Naive thymus-derived CD8-positive, alpha-beta T cell (primary cell): ENCODE measurements at regions not wholly inside any gene's neighbourhood (a gene's known extent, or its start where the extent isn't known, plus 50 kb on each side); places are given as distances from the start of the nearest gene placed in this dataset.

ENCODE experiments used
- ATAC-seq, 2 donors: fragments of 150-1000 bp; cut with Tn5 transposase in 1 of 2; sonication (Bioruptor Pico), chemical (Tn5 transposase) in 1 of 2; 1 replicate in 1 of 2; 2 replicates in 1 of 2; pipeline ENCODE4 v1.10.0; 2021; ENCODE audit warnings: mild to moderate bottlenecking in 2 of 2, moderate library complexity in 2 of 2
- POLR2A ChIA-PET: fragments of 350-600 bp; sonication (Branson Sonifier 250); formaldehyde crosslinking; loops from one replicate; lab custom pipeline; 2021; ENCODE audit warnings: antibody characterized with exemption; lab: Charles Lee
- DNase-seq, 10 donors: peaks; one replicate each; pipeline versions ENCODE4 v3.0.0 to v3.0.0-alpha.2; 2020 to 2022
- H3K27ac Mint-ChIP-seq, 10 donors: one replicate each; pipeline ENCODE4 v1.8.0; 2020 to 2022; ENCODE audit warnings: mild to moderate bottlenecking in 10 of 10, mixed read lengths in 10 of 10, moderate library complexity in 4 of 10, inconsistent platforms in 1 of 10
- H3K27me3 Mint-ChIP-seq, 5 donors: one replicate each; pipeline ENCODE4 v1.8.0; 2021 to 2022; ENCODE audit warnings: mixed read lengths in 5 of 5
- H3K36me3 Mint-ChIP-seq, 3 donors: one replicate each; pipeline ENCODE4 v1.8.0; 2020 to 2022; ENCODE audit warnings: mixed read lengths in 3 of 3, mild to moderate bottlenecking in 2 of 3, inconsistent platforms in 1 of 3
- H3K4me1 Mint-ChIP-seq, 4 donors: one replicate each; pipeline ENCODE4 v1.8.0; 2021 to 2022; ENCODE audit warnings: mixed read lengths in 4 of 4
- H3K4me3 Mint-ChIP-seq, 10 donors: one replicate each; pipeline ENCODE4 v1.8.0; 2020 to 2022; ENCODE audit warnings: mild to moderate bottlenecking in 10 of 10, mixed read lengths in 10 of 10, moderate library complexity in 6 of 10, inconsistent platforms in 1 of 10
- H3K9me3 Mint-ChIP-seq, 9 donors: one replicate each; pipeline ENCODE4 v1.8.0; 2020 to 2022; ENCODE audit warnings: mixed read lengths in 9 of 9, mild to moderate bottlenecking in 3 of 9, inconsistent platforms in 1 of 9, moderate library complexity in 1 of 9

DNA sequence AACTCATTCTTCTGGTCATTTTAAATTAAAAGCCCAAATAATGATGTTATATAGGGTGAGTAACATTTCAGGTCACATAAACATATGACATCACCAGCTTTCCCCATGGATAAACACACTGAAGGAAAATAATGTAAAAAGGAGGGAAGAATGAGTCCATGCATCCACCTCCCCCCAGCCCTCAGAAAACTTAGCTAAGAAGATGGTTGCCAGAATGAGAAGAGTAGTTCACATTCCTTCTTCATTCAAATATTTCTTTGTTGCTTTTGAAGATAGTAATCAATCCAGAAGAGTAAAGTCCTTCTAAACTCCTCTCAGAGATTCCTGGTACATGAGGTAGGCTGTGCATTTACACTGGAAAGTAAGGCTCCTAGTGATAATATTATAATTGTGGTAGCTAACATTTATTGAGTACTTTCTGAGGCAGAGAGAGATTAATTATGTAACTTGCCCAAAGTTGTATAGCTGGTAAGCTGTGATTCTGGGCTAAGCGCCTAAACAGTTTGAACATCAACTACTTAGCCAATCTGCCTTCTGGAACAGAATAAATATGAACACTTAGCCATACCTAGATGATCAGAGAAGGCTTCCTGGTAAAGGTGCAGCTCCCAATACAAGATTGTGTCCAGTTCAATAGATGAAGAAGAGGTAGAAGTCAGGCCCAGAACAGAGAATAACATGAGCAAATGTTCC, 256.7 kb upstream of the FN1 start:
- Mint-ChIP-seq H3K36me3 (no peaks in the 10 kb centered on the region), H3K4me1 (peaks cover 0 to 5% (median under 1%) of the 10 kb centered on the region in 4 donors), H3K4me3 (no peak overlapping the region), H3K27me3 (peaks cover 0 to 5% (median 0%) of the 10 kb centered on the region in 5 donors), H3K27ac (no peak overlapping the region), H3K9me3 (peaks cover 0 to 2% (median 0%) of the 10 kb centered on the region in 9 donors)
- ATAC-seq (no peak), DNase-seq (no peak)
- POLR2A ChIA-PET = no interaction called here

DNA sequence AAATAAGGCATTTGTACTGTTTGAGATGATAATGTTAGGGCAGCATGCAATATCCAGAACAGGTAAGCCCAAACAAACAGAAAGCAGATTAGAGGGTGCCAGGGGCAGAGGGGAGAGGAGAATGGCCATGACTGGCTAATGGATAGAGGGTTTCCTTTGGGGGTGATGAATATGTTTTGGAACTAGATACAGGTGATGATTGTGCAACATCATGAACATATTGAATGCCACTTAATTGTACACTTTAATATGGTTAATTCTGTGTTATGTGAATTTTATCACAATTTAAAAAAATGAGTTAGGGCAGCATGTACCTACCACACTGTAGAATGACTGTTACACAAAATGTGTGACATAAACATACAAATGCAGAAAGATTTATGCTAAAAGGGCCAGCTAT, 255.5 kb upstream of the FN1 start:
- ATAC-seq (no peak), DNase-seq (no peak)
- Mint-ChIP-seq H3K36me3 (peaks cover 0 to 2% (median 0%) of the 10 kb centered on the region in 3 donors), H3K4me1 (peaks cover 0 to 5% (median under 1%) of the 10 kb centered on the region in 4 donors), H3K4me3 (no peak overlapping the region), H3K27ac (no peak overlapping the region), H3K27me3 (peaks cover 0 to 5% (median 0%) of the 10 kb centered on the region in 5 donors), H3K9me3 (peaks cover 0 to 1% (median 0%) of the 10 kb centered on the region in 9 donors)
- POLR2A ChIA-PET = no interaction called here

DNA sequence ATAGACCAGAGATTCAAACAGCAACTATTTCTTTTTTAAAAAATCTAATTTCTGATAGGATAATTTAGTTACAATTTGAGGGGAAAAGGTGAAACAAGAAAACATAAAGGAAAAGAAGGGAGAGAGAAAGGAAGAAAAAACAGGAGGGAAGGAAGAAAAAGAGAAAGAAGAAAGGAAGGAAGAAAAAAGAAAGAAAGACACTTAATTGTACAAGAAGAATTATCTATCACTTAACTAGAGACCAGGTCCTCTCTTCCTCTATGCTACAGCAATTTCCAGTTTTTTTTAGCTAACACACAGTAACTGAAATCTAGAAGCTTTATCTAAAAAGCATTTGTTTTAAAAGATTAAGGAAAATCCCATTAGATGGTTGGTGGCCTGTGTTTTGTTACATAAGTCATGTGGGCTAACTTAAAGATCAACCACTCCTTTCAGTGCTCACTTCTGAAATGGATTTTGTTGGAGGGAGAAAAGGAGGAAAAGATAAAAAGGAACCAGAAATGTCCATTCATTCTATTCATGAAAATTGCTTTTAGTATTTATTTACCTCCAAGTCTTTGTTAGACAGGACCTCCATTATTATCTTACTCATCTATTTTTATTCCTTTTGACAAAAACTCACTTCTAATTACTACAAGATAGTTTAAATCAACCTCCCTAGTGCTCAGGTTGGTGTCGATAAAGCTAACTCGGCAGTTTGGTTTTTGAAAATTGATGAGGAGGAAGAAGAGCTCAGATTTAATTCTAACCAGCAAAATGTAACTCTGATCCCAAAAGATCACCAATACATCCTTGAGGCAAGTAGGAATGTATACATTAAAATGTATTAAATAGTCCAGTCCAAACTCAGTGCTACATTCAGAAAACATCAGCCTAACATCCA, 251.5 kb upstream of the FN1 start:
- no peaks in the 10 kb centered on the region for H3K27me3 Mint-ChIP-seq
- POLR2A ChIA-PET = no interaction called here
- H3K4me3 Mint-ChIP-seq = no peak overlapping the region
- no peak for DNase-seq
- H3K36me3 Mint-ChIP-seq = peaks cover 0 to 16% (median 9%) of the 10 kb centered on the region in 3 donors
- H3K27ac Mint-ChIP-seq = peak overlapping the region in 1 of 10 donors; percentile 27
- peaks cover 2 to 12% (median 4%) of the 10 kb centered on the region in 4 donors for H3K4me1 Mint-ChIP-seq
- no peak for ATAC-seq
- H3K9me3 Mint-ChIP-seq = peaks cover 0 to 11% (median 4%) of the 10 kb centered on the region in 9 donors

DNA sequence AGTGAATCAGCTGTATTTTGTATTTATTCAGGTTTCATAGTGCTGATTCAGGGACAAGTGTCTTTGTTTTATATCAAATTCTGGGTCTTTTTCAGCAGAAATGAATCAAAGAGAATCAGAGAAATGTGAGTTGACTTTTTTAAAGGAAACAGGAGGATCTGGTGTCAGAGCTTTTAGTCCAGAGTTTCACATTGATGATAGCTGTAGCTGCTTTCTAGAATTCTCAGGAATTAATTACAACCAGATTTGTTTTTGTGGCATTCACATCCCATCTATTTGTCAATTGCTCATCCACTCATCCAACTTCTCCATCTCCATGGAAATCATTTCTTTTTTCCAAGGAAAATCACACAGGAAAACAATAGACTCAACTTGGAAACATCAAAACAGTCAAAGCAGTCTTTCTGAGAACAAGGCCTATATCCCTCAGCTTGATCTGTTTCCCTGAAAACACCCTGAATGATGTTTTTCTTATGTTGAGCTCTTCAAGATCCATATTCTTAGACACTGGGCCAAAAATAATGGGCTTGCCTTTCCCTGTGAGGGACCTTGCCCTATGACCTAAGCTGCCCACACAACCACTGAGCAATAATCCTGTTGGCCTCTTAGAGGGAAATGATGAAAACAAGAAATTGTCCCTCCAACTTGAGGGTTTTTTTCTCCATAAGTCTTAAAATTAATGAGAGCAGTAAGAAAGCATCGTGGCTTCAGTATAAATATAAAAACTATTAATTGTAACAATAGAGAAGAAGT, 249.5 kb upstream of the FN1 start:
- H3K4me1 Mint-ChIP-seq = peaks cover 15 to 31% (median 21%) of the 10 kb centered on the region in 4 donors
- H3K9me3 Mint-ChIP-seq = peaks cover 0 to 11% (median 5%) of the 10 kb centered on the region in 9 donors
- no peak for DNase-seq
- no peak overlapping the region for H3K4me3 Mint-ChIP-seq
- no peak for ATAC-seq
- POLR2A ChIA-PET = no interaction called here
- no peak overlapping the region for H3K27ac Mint-ChIP-seq
- H3K36me3 Mint-ChIP-seq = peaks cover 0 to 16% (median 9%) of the 10 kb centered on the region in 3 donors
- no peaks in the 10 kb centered on the region for H3K27me3 Mint-ChIP-seq

DNA sequence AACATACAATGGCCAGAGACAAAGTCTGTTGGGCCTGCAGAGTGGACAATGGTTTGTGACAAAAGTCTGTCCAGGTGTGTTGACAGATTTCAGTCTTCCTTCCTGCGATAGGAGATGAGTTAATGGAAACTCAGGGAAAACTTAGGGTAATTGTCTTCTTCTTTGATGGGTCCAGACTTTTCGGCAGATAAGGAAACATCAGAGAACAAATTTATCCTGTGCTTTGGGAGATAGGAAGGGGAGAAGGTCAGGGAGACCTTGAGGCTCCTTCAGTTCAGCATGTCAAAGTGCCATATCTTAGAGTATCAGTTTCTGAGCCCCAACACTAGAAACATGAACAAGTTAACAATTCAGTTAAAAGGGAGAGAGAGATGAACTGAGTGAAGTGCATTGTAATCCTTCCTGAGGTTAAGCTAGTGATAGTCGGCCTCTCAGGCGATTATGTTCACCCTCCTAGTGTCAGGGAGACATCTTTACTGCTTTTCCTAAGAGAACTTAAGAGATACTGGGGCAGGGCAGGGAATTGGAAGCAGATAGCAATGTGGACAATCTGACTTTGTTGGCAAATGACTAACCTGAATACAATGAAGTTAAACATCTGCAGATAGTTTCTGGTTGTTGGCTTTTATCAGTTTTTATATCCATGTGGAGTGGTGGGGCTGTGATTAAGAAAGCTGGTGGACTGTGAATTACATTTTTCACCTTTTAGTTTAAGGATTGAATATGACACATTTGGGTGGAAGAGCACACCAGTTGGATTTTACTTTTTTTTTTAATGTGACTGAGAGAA, 248.8 kb upstream of the FN1 start:
- H3K4me3 Mint-ChIP-seq = no peak overlapping the region

DNA sequence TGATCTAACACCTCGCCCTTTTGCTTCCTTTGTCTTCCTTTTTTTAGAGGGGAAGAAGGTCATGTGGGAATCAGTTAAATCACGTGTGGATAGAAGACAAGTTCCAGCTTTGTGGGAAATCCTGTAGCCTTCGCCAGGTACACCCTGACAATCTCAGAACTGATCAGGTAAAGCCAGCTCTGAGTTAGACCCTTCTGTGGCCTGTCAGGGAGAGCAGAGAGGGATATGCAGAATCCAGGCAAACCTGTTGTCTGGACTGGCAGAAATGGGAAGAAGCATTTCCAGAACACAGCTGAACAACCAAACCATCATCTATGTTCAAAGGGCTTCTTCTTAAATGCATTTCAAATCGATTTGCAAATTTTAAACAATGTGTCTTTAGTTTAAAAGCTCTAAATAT, 247.4 kb upstream of the FN1 start:
- POLR2A ChIA-PET = no interaction called here
- DNase-seq (no peak), ATAC-seq (no peak)
- no peaks in the 10 kb centered on the region for H3K27me3 Mint-ChIP-seq
- H3K9me3 Mint-ChIP-seq = peaks cover 0 to 11% (median 5%) of the 10 kb centered on the region in 9 donors
- peaks cover 0 to 16% (median 9%) of the 10 kb centered on the region in 3 donors for H3K36me3 Mint-ChIP-seq
- no peak overlapping the region for H3K27ac Mint-ChIP-seq
- H3K4me3 Mint-ChIP-seq = no peak overlapping the region
- H3K4me1 Mint-ChIP-seq = peaks cover 16 to 34% (median 26%) of the 10 kb centered on the region in 4 donors

More for the DNA sequence above, 248.8 kb upstream of the FN1 start:
- H3K4me1 Mint-ChIP-seq = peaks cover 15 to 34% (median 22%) of the 10 kb centered on the region in 4 donors
- H3K36me3 Mint-ChIP-seq = peaks cover 0 to 16% (median 9%) of the 10 kb centered on the region in 3 donors
- H3K9me3 Mint-ChIP-seq = peaks cover 0 to 11% (median 5%) of the 10 kb centered on the region in 9 donors
- DNase-seq (no peak), ATAC-seq (no peak)
- H3K27me3 Mint-ChIP-seq = no peaks in the 10 kb centered on the region
- POLR2A ChIA-PET = no interaction called here
- H3K27ac Mint-ChIP-seq = peak overlapping the region in 1 of 10 donors; percentile 4

DNA sequence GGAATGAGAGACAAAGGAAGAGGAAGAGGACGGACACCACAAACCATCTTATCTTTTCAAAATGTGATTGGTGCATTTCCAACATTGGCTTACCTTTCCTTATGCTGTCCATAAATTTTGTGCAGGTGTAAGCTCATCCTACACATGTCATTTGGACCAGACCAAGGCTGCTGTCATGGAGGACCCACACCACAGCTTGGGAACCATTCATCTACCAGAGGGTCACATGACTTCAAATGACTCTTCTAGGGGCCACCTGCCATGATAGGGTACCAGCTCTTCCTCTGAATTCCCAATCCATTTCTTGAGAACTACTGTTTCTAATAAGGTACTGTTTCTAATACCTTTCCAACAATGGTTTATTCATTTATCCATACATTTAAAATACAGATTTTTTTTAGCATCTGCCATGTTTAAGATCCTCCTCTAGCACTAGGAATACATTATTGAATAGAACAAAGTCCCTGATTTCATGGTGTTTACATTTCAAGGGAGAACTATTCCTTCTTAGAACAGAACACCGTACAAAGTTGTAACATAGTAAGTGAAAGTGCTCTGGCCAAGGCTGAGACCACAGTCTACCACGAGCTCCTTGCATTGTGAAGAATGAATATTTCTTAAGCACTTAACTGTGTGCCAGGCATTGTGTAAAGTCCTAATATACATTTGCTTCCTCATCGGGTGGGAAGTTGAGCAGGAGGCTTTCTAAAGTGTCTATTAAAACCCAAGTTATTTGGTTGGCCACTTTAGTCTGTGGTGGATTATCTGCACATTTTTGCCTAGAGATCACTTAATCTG, 246.1 kb upstream of the FN1 start:
- DNase-seq (no peak), ATAC-seq (no peak)
- POLR2A ChIA-PET = interaction anchor here (0.7 kb wide), 1 partner anchor 1201 kb away, joined by 3 read pairs; no protein-coding TSS in a partner anchor
- no peaks in the 10 kb centered on the region for H3K27me3 Mint-ChIP-seq
- peaks cover 0 to 16% (median 8%) of the 10 kb centered on the region in 3 donors for H3K36me3 Mint-ChIP-seq
- peaks cover 16 to 39% (median 37%) of the 10 kb centered on the region in 4 donors for H3K4me1 Mint-ChIP-seq
- peak overlapping the region in 5 of 10 donors; percentile 57 to 86 (median 79) for H3K27ac Mint-ChIP-seq
- H3K4me3 Mint-ChIP-seq = peak overlapping the region in 9 of 10 donors; percentile 22 to 79 (median 70)
- peaks cover 0 to 11% (median 5%) of the 10 kb centered on the region in 9 donors for H3K9me3 Mint-ChIP-seq

DNA sequence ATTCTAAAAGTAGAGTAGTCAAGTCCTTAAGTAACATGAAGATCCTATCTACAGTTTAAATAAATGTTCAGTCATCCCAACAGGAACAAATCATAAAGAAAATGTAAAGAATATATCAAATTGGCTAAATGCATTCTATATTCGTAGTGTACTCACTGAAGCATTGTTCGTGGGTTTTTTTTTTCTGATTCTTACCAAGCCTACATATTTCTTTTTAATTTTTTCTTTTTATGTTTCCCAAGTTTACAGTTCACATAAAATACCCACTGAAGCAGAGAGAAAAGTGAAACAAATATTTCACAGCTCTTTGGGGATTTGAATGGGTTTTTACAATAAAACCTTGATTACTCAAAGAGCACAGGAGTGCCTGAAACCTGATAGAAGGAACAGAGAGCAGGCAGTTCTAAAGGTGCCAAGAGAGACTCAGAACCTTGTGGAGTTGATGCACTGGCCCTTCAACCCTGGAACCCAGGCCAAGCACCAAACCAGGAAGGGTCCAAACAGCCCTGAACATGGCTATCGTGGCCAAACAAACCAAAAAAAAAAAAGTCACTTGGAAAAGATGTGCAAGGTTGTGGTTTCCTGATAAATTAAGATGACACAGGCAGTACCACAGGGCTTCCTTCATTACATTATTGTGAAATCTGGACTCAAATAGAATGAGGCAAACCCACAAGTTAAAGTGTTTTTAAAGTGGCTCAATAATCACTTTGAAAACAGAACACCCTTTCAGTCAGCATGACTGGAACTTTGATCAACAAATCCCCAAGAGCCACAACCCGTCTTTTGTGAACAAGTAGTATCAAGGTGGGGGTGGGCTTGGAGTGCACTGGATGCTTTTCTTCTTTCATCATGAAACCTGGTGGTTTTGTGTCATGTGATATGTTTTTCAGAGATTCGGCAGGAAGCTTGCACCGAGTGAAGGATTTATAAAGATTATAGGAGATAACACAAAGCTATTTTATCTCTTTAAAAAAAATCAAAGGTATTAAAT, 245.0 kb upstream of the FN1 start:
- ATAC-seq (peak; percentile 92 to 93), DNase-seq (peak in 9 of 10 donors; percentile 7 to 86 (median 56))
- peak overlapping the region in 9 of 10 donors; percentile 71 to 86 (median 80) for H3K27ac Mint-ChIP-seq
- peaks cover 0 to 16% (median 7%) of the 10 kb centered on the region in 3 donors for H3K36me3 Mint-ChIP-seq
- no peaks in the 10 kb centered on the region for H3K27me3 Mint-ChIP-seq
- peak overlapping the region; percentile 22 to 79 (median 70) for H3K4me3 Mint-ChIP-seq
- H3K4me1 Mint-ChIP-seq = peaks cover 16 to 40% (median 38%) of the 10 kb centered on the region in 4 donors
- POLR2A ChIA-PET = no interaction called here
- peaks cover 0 to 11% (median 5%) of the 10 kb centered on the region in 9 donors for H3K9me3 Mint-ChIP-seq

DNA sequence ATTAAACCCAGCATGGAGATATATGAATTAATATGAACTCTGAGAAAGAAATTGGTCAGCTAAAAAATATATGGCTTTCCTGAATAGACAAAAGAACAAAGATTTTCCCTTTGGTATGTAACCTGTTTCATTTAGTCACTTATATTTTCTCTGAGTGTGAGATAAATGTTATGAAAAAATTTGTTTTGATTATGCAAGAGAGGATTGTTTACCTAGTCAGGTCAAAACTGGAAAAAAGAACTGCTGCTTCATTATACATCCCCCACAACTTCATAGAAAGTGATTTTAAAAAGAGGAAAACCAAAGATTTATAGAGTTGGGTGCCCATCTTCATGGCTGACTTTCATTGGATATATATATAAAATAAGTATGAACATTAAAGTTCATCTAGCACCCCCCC, 242.2 kb upstream of the FN1 start:
- DNase-seq = no peak
- no peak overlapping the region for H3K4me3 Mint-ChIP-seq
- POLR2A ChIA-PET = interaction anchor here (0.7 kb wide), 1 partner anchor 1398 kb away, joined by 3 read pairs; no protein-coding TSS in a partner anchor
- H3K27me3 Mint-ChIP-seq = no peaks in the 10 kb centered on the region
- peaks cover 14 to 40% (median 35%) of the 10 kb centered on the region in 4 donors for H3K4me1 Mint-ChIP-seq
- peaks cover 0 to 11% (median 3%) of the 10 kb centered on the region in 9 donors for H3K9me3 Mint-ChIP-seq
- no peak for ATAC-seq
- peaks cover 0 to 5% (median 0%) of the 10 kb centered on the region in 3 donors for H3K36me3 Mint-ChIP-seq
- H3K27ac Mint-ChIP-seq = no peak overlapping the region

DNA sequence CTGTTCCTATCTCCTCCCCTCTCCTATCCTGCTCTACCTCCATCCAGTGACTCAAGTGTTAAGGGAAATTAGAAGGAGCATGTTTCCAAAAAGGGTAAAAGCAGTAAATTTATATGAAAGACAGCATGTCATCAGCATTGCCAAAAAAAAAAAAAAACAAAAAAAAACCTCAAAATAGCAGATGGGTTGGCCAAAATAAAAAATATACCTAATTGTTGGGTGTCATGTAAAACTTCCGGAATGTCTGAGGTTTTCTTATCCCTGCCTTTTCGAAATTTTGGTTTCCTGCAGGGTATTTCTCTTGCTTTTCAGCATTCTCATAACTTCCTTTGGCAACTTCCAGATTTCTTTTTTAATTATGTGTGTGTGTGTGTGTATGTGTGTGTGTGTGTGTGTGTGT, 241.6 kb upstream of the FN1 start:
- ATAC-seq (no peak), DNase-seq (no peak)
- POLR2A ChIA-PET = interaction anchor here (0.7 kb wide), 1 partner anchor 1399 kb away, joined by 3 read pairs; no protein-coding TSS in a partner anchor
- Mint-ChIP-seq H3K4me3 (no peak overlapping the region), H3K36me3 (peaks cover 0 to 7% (median 0%) of the 10 kb centered on the region in 3 donors), H3K27me3 (peaks cover 0 to under 1% (median 0%) of the 10 kb centered on the region in 5 donors), H3K9me3 (peaks cover 0 to 16% (median 3%) of the 10 kb centered on the region in 9 donors), H3K4me1 (peaks cover 14 to 39% (median 33%) of the 10 kb centered on the region in 4 donors), H3K27ac (peak overlapping the region in 3 of 10 donors; percentile 1 to 44 (median 9))
